ENCODE measurements at regions not wholly inside any gene's neighbourhood (a gene's known extent, or its start where the extent isn't known, plus 50 kb on each side); places are given as distances from the start of the nearest gene placed in this dataset.

- TF ChIP-seq, protein P1, sequence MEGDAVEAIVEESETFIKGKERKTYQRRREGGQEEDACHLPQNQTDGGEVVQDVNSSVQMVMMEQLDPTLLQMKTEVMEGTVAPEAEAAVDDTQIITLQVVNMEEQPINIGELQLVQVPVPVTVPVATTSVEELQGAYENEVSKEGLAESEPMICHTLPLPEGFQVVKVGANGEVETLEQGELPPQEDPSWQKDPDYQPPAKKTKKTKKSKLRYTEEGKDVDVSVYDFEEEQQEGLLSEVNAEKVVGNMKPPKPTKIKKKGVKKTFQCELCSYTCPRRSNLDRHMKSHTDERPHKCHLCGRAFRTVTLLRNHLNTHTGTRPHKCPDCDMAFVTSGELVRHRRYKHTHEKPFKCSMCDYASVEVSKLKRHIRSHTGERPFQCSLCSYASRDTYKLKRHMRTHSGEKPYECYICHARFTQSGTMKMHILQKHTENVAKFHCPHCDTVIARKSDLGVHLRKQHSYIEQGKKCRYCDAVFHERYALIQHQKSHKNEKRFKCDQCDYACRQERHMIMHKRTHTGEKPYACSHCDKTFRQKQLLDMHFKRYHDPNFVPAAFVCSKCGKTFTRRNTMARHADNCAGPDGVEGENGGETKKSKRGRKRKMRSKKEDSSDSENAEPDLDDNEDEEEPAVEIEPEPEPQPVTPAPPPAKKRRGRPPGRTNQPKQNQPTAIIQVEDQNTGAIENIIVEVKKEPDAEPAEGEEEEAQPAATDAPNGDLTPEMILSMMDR (IDR thresholded peaks at IDR 0.05) = no peak
- TF ChIP-seq POLR2A (IDR thresholded peaks at IDR 0.05) = no peak
Measured at GRCh38 chr10:80878330-80878729, 340.6 kb downstream of the SH2D4B start.
